ENCODE measurements at regions not wholly inside any gene's neighbourhood (a gene's known extent, or its start where the extent isn't known, plus 50 kb on each side); places are given as distances from the start of the nearest gene placed in this dataset.

- peak; percentile 52 for TF ChIP-seq CTCF (IDR thresholded peaks at IDR 0.05)
- TF ChIP-seq, protein P1, sequence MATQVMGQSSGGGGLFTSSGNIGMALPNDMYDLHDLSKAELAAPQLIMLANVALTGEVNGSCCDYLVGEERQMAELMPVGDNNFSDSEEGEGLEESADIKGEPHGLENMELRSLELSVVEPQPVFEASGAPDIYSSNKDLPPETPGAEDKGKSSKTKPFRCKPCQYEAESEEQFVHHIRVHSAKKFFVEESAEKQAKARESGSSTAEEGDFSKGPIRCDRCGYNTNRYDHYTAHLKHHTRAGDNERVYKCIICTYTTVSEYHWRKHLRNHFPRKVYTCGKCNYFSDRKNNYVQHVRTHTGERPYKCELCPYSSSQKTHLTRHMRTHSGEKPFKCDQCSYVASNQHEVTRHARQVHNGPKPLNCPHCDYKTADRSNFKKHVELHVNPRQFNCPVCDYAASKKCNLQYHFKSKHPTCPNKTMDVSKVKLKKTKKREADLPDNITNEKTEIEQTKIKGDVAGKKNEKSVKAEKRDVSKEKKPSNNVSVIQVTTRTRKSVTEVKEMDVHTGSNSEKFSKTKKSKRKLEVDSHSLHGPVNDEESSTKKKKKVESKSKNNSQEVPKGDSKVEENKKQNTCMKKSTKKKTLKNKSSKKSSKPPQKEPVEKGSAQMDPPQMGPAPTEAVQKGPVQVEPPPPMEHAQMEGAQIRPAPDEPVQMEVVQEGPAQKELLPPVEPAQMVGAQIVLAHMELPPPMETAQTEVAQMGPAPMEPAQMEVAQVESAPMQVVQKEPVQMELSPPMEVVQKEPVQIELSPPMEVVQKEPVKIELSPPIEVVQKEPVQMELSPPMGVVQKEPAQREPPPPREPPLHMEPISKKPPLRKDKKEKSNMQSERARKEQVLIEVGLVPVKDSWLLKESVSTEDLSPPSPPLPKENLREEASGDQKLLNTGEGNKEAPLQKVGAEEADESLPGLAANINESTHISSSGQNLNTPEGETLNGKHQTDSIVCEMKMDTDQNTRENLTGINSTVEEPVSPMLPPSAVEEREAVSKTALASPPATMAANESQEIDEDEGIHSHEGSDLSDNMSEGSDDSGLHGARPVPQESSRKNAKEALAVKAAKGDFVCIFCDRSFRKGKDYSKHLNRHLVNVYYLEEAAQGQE (IDR thresholded peaks at IDR 0.05; ENCODE audit: low read depth, low read length), result no peak
Measured at GRCh38 chr12:77720258-77720657, 110.4 kb upstream of the NAV3 start.
